HFFc6 (cell line): ENCODE measurements at regions not wholly inside any gene's neighbourhood (a gene's known extent, or its start where the extent isn't known, plus 50 kb on each side); places are given as distances from the start of the nearest gene placed in this dataset.

ENCODE experiments used
- DNase-seq: peaks from one replicate; pipeline ENCODE4 v3.0.0-alpha.2; 2018
- H3K27ac Mint-ChIP-seq: 2 replicates; pipeline ENCODE4 v1.8.0; 2020; ENCODE audit warnings: mild to moderate bottlenecking, mixed read lengths
- H3K27me3 Mint-ChIP-seq: 2 replicates; pipeline ENCODE4 v1.8.0; 2021; ENCODE audit warnings: mild to moderate bottlenecking, moderate library complexity, mixed read lengths; ENCODE audit not compliant: insufficient read depth
- H3K36me3 Mint-ChIP-seq: 2 replicates; pipeline ENCODE4 v1.8.0; 2021; ENCODE audit warnings: low read depth, mixed read lengths
- H3K4me1 Mint-ChIP-seq: 2 replicates; pipeline ENCODE4 v1.8.0; 2020; ENCODE audit warnings: low read depth, mixed read lengths
- H3K4me3 Mint-ChIP-seq: 2 replicates; pipeline ENCODE4 v1.8.0; 2020; ENCODE audit warnings: mild to moderate bottlenecking, moderate library complexity, mixed read lengths
- H3K9me3 Mint-ChIP-seq: 2 replicates; pipeline ENCODE4 v1.8.0; 2020; ENCODE audit warnings: mild to moderate bottlenecking, mixed read lengths
- TF ChIP-seq, protein P1 (sequence below): fragments of 200-600 bp; sonication (generic); IDR thresholded peaks from 2 replicates; pipeline ENCODE4 v1.5.0; 2021; ENCODE audit warnings: antibody characterized with exemption, mild to moderate bottlenecking

DNA sequence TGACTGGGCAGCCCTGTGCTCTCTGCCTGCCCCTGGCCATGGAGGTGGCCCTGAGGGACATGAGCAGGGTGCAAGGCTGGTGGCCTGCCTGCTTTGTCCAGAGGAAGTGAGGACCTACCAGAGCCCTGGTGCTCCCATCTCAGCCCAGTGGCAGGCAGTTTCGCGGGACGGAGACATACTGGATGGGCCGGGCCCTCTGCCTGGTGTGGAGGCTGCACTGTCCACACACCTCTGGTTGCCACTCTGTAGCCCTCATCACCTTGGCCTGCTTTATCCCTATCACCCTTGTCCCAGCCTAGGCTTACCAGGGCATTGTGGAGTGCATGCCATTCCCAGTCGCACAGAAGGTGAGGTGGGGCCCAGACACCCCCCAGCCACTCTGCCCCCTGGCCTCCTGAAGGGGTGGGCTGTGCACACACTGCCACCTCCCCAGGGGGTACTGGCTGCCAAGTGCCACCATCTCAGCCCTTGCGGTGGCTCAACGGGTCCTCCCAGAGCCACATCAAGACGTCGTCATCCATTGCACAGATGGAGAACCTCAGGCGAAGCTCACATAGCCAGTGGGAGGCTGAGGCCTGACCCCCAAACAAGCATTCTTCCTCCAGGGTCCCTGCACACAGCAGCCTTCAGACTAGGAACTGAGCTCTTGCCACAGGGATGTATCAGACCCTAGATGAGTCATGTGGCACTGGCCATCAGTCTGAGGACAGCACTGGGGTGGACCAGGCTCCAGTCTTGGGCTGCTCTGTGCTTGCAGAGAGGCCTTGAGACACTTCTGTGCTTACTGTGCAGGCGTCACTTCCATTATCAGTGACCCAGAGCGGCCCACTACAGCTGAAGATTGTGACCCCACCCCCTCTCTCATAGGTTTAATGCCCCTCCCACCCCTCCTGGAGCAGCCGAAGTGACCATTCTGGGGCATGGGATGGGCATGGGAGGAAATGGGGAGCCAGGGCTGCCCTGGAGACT, 176.1 kb downstream of the IGLL1 start:
- Mint-ChIP-seq H3K27me3 (no peaks in the 10 kb centered on the region; the same call in 1 of the 2 replicates), H3K36me3 (no peaks in the 10 kb centered on the region), H3K4me1 (peaks cover 21% of the 10 kb centered on the region), H3K9me3 (no peaks in the 10 kb centered on the region), H3K4me3 (no peak overlapping the region), H3K27ac (no peak overlapping the region)
- DNase-seq: no peak
- TF ChIP-seq, protein P1, sequence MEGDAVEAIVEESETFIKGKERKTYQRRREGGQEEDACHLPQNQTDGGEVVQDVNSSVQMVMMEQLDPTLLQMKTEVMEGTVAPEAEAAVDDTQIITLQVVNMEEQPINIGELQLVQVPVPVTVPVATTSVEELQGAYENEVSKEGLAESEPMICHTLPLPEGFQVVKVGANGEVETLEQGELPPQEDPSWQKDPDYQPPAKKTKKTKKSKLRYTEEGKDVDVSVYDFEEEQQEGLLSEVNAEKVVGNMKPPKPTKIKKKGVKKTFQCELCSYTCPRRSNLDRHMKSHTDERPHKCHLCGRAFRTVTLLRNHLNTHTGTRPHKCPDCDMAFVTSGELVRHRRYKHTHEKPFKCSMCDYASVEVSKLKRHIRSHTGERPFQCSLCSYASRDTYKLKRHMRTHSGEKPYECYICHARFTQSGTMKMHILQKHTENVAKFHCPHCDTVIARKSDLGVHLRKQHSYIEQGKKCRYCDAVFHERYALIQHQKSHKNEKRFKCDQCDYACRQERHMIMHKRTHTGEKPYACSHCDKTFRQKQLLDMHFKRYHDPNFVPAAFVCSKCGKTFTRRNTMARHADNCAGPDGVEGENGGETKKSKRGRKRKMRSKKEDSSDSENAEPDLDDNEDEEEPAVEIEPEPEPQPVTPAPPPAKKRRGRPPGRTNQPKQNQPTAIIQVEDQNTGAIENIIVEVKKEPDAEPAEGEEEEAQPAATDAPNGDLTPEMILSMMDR: no peak

DNA sequence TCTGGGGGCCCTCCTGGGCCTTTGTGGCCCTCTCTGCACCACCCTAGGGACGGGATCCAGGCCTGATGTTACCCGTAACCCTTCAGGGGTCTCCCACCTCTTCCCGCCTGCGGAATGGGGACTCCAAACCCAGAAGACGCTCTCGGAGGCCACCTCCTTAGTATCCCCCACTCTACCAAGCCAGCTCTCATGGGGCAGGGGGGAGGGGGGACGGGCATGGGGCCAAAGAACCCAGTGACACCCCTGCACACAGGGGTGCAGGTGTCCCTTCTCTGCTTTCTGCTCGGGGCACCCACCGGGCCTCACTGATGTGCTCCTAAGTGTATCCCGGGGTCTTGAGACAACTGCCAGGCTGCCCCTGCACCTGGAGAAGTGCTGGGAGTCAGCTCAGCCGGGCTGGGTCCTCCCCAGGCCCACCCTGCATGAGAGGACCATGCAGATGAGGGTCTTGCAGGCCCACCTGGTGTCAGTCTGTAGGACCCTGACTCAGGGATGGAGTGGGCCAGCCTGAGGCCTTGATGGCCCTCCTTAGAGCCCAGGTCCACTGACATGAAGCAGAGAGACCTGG, 176.9 kb downstream of the IGLL1 start:
- Mint-ChIP-seq H3K4me3 (no peak overlapping the region), H3K9me3 (no peaks in the 10 kb centered on the region), H3K27ac (no peak overlapping the region), H3K36me3 (no peaks in the 10 kb centered on the region), H3K4me1 (peaks cover 21% of the 10 kb centered on the region), H3K27me3 (no peaks in the 10 kb centered on the region; the same call in 1 of the 2 replicates)
- DNase-seq: no peak
- TF ChIP-seq, protein P1: no peak

DNA sequence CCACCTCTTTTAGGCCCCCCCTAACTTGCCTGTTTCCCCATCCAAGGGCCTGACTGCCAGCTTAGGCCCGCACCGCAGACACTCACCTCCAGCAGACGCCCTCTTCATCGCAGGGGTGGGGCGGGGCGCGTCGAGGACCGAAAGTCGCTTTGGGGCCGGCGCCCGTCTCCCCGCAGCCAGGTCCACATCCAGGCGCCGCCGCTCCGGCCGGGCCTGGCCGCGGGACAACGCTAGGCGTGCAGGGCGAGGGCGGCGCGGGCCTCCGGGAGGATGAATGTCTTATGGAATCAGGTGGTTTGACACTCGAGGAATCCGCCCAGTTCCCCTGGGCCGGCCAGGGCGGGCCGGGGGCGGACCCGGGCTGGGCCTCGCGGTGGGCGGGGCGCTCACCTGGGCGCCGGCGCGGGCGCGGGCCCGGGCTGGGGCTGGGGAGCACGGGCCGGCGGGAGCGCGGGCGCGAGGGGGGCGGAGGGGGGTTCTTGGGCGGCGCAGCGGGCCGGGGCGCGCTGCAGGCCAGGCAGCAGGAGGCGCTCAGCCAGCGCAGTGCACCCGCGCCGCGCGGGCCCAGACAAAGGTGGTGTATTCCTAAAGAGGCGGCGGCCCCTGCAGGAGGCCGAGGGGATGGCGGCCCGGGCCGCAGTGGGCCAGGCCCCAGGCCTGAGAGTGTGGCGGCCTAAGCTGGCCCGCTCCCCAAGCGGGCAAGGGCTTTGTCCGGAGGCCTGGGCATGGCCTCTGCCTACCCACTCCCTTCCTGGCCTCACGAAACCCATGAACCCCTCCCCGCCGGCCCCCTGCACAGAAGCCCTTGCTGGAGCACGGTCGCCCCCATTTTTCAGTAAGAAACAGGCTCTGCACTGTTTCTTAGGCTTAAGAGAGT, 177.6 kb downstream of the IGLL1 start:
- no peaks in the 10 kb centered on the region for H3K27me3 Mint-ChIP-seq
- H3K27ac Mint-ChIP-seq: no peak overlapping the region
- TF ChIP-seq, protein P1: peak; percentile 76
- DNase-seq: peak; percentile 38
- no peaks in the 10 kb centered on the region for H3K36me3 Mint-ChIP-seq
- peak overlapping the region; percentile 34; the same call in 1 of the 2 replicates for H3K4me3 Mint-ChIP-seq
- H3K9me3 Mint-ChIP-seq: no peaks in the 10 kb centered on the region
- peaks cover 19% of the 10 kb centered on the region for H3K4me1 Mint-ChIP-seq

DNA sequence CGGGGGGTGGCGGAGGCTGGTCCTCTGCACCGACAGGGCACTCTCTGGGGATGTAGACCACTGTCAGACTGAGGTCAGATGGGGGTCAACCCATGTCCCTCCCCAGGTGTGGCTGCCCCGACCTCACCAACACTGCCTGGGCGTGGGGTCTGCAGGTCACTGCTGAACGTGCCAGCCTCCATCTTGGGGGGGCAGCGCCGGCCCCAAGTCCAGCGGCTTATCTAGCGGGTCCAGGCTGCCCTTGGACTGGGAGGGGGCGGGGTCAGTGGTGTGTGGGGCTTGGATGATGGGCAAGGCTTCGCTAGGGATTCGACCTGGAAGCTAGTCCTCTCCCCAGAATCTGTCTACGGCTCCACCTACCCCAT, 178.2 kb downstream of the IGLL1 start:
- no peaks in the 10 kb centered on the region for H3K9me3 Mint-ChIP-seq
- no peak overlapping the region for H3K27ac Mint-ChIP-seq
- no peaks in the 10 kb centered on the region for H3K36me3 Mint-ChIP-seq
- TF ChIP-seq, protein P1: no peak
- peak overlapping the region; percentile 34; the same call in 1 of the 2 replicates for H3K4me3 Mint-ChIP-seq
- H3K4me1 Mint-ChIP-seq: peaks cover 12% of the 10 kb centered on the region
- H3K27me3 Mint-ChIP-seq: no peaks in the 10 kb centered on the region
- no peak for DNase-seq
